NCI-H1417 (cell line): ENCODE measurements at regions not wholly inside any gene's neighbourhood (a gene's known extent, or its start where the extent isn't known, plus 50 kb on each side); places are given as distances from the start of the nearest gene placed in this dataset.
A peak's percentile ranks its signal among the peaks of the same experiment; 100 is the strongest.

Source experiments
- DNase-seq, 3 experiments: peaks; one replicate each; lab custom pipeline; 2025; lab: John Stamatoyannopoulos, UW

DNA sequence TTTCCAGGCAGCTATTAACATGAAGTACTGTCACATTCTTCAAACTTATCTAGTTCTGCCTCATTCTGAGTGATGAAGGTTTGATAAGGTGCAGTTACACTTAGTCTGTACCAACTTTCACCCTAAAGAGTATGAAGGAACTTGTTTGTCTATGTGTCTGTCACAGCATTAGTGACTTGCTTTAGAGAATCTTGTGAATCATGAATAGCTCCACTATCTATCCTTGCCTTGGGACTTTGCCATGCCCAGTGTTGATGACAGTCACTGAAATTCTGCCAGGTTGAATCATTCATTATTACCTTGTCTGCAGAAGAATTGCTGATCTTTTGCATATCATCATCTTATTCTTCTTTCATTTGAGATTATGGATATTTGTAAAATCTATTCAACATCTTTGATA, 50.9 kb upstream of the A1CF start:
- no peak for DNase-seq

- DNase-seq: peak in 1 of 3 experiments; percentile 16
These were observed 51.9 kb upstream of the A1CF start for GRCh38 chr10:50937230-50937907.

GRCh38 chr10:50941629-50942028, 56.2 kb upstream of the A1CF start:
- DNase-seq: no peak

- DNase-seq: no peak
These were observed 61.8 kb upstream of the A1CF start for GRCh38 chr10:50946991-50947781.

DNA sequence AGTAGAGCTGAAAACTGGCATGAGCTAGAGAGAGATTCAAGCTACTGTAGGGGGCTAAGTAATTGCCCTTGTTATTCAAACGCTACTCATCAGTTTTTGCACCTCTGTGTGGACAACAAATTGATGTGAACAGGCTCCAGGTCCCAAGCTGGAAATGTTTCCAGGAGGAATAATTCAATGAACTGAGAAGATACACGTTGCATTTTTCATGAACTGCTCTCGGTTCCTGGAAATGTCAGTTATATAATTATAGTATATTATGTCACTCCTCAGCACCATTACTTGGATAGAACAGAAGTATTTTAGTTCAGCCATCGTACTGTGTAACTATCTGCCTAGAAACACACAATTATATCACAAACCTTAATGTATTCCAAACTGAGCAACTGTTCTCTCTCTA, 65.9 kb upstream of the A1CF start:
- DNase-seq: no peak

- no peak for DNase-seq
These were observed 75.9 kb upstream of the A1CF start for GRCh38 chr10:50961297-50961696.

GRCh38 chr10:50963063-50963462, 77.6 kb upstream of the A1CF start:
- DNase-seq: no peak

DNA sequence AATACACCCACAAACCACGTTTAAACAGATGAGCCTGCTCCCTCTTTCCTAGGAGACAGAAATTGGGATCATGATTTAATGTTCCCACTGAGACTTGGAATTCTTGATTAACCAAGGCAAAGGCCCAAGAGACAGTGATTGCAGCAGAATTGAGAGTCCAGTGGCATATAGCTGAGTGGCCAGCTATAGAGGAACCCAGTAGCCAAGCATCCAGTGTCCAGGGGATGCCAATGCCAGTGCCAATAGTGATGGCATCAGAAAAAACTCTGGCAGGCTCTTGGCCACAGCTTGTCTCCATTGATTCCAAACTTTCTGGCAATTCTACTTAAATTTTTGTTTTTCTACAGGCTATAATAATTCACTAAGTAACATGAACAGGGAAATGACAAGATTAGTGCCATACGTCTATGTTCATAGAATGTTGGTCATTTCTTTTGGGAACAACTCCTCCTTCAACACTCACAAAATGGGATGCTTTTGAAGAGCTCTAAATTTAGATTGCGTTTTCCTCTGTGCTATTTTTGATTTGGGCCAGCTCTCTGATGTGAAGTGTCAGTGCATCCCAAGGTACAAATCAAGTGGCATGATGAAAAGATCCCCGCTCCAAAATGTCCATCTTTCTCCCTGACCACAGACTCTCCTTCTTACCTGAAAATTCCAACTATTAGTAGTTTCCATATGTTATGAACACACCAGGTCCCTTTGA, 83.1 kb upstream of the A1CF start:
- no peak for DNase-seq

DNA sequence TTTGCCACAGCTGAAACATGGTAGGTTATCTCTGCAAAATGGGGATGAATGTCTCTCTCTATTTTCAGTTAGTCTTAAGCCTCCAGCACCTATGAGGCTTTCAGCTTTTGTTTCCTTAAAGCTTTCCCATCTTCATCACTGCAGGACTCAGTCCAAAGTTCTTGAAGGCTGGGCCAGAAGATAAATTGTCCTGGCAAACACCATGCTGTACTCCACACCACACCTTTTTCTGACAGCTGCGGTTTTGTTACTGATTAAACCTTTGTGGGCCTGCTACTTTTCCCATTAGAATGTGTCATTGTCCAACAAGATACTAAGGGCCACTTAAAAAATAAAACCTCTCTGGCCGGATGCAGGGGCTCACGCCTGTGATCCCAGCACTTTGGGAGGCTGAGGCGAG, 87.2 kb upstream of the A1CF start:
- no peak for DNase-seq

DNA sequence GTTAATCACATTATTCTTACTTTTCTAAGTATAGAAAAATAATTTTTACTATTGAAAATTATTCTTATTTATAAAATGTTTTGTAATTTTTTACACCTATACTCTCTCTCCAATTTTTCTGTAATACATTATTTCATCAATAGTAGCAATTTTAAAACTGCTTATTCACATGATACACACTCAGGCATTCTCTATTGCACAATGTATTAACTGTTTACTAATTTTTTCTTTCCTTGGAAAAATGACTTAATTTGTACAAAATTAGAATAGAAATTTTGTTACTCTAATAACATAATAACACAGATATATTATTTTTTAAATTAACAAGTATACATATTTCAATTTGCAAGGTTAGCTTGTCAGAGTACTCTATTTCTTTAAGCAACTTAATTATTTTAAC, 92.9 kb upstream of the PRKG1 start:
- no peak for DNase-seq

GRCh38 chr10:50981904-50982303, 92.4 kb upstream of the PRKG1 start:
- no peak for DNase-seq

- no peak for DNase-seq
These were observed 91.3 kb upstream of the PRKG1 start for GRCh38 chr10:50982989-50983388.

GRCh38 chr10:50987934-50988333, 86.4 kb upstream of the PRKG1 start:
- no peak for DNase-seq

DNA sequence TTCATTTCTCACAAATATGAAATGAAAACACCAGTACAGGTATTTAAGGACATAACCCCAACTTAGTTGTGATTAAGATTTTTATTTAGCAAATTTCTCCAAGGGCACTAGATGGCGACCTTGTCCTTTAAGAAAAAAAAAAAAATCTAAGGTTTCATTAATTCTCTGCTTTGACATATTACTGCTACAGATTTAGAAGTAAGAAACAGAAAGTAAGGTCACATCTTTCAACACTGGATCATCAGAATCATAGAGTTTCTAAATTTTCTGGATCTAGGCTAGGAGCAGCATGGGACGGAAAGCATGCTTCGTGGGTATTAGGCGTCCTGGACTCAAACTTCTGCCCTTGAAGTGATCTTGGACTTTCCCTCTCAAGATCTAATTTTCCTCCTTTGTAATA, 85.5 kb upstream of the PRKG1 start:
- peak in 1 of 3 experiments; percentile 17 for DNase-seq

DNA sequence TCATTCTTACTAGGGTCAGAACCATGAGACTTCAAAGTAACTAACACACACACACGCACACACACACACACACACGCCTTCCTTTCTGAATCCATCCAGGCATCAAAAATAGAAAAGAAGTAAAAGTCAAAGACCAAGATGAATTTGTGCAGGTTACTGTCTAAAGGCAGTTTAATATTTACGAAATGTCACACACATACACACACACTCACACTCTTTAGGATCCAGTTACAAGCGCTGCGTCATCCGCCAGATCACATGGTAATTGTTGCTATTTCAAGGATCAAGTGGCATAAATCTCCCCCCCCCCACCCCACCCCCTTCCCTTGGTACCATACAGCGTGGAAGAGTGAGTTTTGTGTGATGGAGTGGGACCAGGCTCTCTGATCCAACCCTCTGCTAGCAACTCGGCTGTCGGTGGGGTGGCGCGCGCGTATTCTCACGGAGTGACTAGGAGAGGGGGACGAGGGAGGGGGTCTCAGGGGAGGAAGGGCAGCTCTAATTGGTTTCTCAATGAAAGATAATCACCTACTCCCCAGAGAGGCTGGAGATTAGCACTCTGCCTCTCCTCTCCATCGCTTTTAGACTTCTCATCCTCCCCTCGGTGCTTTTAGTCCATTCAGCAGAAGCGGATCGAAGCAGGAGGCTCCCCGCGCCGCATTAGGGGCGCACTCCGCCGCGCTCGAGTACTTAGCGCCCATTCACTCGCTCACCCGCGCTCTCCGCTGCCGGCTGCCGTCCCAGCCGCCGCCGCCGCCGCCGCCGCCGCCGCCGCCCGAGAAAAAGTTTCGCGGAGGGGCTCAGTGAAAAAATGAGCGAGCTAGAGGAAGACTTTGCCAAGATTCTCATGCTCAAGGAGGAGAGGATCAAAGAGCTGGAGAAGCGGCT, 83.5 kb upstream of the PRKG1 start:
- peak in 2 of 3 experiments; percentile 37 to 56 for DNase-seq

GRCh38 chr10:50991456-50992355, 82.6 kb upstream of the PRKG1 start:
- DNase-seq: peak in 2 of 3 experiments; percentile 10 to 12

- DNase-seq: no peak
These were observed 81.9 kb upstream of the PRKG1 start for GRCh38 chr10:50992356-50992901.

GRCh38 chr10:50992972-50993766, 81.1 kb upstream of the PRKG1 start:
- peak in 1 of 3 experiments; percentile 7 for DNase-seq

GRCh38 chr10:50993771-50994251, 80.5 kb upstream of the PRKG1 start:
- DNase-seq: no peak

DNA sequence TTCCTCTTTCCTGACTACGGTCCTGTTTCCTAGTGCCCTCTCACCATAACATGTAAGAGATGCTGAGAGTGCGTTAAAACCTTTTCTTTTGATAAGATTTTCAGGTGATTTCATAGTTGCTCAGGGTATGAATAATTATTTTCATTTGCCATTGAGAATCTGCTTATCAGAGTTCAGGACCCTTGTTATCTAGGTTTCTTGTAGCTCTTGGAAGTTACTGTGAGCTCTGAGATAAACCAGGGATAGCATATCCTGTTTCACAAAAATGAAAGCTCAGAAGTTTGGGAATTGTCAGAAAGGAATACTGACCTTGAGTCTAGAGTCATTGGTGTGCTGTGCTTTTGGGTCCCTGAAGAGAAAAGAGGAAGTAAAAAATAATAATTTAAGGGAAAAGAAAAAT, 76.8 kb upstream of the PRKG1 start:
- no peak for DNase-seq
